Kidney (tissue), 13 donors: ENCODE measurements at regions not wholly inside any gene's neighbourhood (a gene's known extent, or its start where the extent isn't known, plus 50 kb on each side); places are given as distances from the start of the nearest gene placed in this dataset.
A peak's percentile ranks its signal among the peaks of the same experiment; 100 is the strongest.

ENCODE experiments used
- DNase-seq, 5 donors: peaks; one replicate each; pipeline ENCODE4 v3.0.0-alpha.2; 2013 to 2020
- FAIRE-seq: peaks from 2 replicates; lab custom pipeline; 2012; peaks lifted over from hg19 to GRCh38; lab: Jason Lieb, UNC
- H3K27ac ChIP-seq, 2 donors: one replicate each; pipeline ENCODE4 v1.7.0; 2013; ENCODE audit warnings: low read depth in 2 of 2, low read length in 2 of 2, inconsistent platforms in 1 of 2
- H3K27me3 ChIP-seq: one replicate; pipeline ENCODE4 v1.7.1; 2013; ENCODE audit warnings: low read length, inconsistent platforms; ENCODE audit not compliant: control insufficient read depth, insufficient read depth
- H3K36me3 ChIP-seq, 3 donors: one replicate each; pipeline versions ENCODE4 v1.7.0 to v1.7.1; 2013; ENCODE audit warnings: low read length in 3 of 3, control low read depth in 1 of 3, inconsistent platforms in 1 of 3; ENCODE audit not compliant: insufficient read depth in 3 of 3, control insufficient read depth in 2 of 3
- H3K4me1 ChIP-seq, 3 donors: one replicate each; pipeline versions ENCODE4 v1.7.0 to v1.7.1; 2013; ENCODE audit warnings: low read length in 3 of 3, inconsistent platforms in 1 of 3, low read depth in 1 of 3; ENCODE audit not compliant: control insufficient read depth in 2 of 3, insufficient read depth in 2 of 3
- H3K4me3 ChIP-seq, 3 donors: one replicate each; pipeline versions ENCODE4 v1.7.0 to v1.8.1; 2013; ENCODE audit warnings: low read length in 3 of 3, control low read depth in 1 of 3, inconsistent platforms in 1 of 3
- H3K9ac ChIP-seq, 3 donors: one replicate each; pipeline versions ENCODE4 v1.7.0 to v1.7.1; 2013; ENCODE audit warnings: low read length in 3 of 3, control low read depth in 1 of 3, inconsistent platforms in 1 of 3
- H3K9me3 ChIP-seq, 3 donors: one replicate each; pipeline versions ENCODE4 v1.7.0 to v1.7.1; 2013; ENCODE audit warnings: low read length in 3 of 3, control low read depth in 1 of 3, inconsistent platforms in 1 of 3; ENCODE audit not compliant: control insufficient read depth in 2 of 3, insufficient read depth in 1 of 3
- intact Hi-C: fragments of 100-400 bp; cut with DNase I; formaldehyde crosslinking; loops from one replicate; pipeline ENCODE4 v1.11.1; 2022
- TF ChIP-seq, protein P1 (sequence below): IDR thresholded peaks from 3 replicates; pipeline ENCODE4 v1.5.1; 2012; ENCODE audit warnings: mild to moderate bottlenecking, moderate library complexity, borderline replicate concordance; ENCODE audit not compliant: insufficient read depth; ENCODE audit errors: extremely low read depth
- donor health status: control.
- donor health status: control.
- donor health status: control.
- donor health status: control.
- donor health status: control.
- donor health status: DM: yes; HTN: yes; CAD: no.
- donor health status: Normal renal cell carcinoma (clear cell type).

DNA sequence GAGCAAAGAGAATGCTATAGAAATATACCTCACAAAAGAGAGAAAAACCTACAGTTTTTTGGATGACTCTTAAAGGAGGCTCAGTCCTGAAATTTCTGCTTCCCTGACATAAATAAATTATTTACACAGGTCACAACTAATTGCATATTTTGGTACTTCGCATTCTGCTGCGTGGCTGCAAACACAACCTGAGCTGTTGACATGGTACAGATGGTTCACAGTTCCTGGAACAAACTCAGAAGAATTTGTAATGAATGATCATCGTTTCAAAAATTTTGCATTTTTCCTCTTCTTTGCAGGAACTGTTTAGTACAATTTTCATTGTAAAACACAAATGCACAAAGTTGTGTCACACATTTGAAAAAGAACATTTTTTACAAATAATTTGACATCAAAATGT lies 313.7 kb upstream of the SYT1 start:
- TF ChIP-seq, protein P1, sequence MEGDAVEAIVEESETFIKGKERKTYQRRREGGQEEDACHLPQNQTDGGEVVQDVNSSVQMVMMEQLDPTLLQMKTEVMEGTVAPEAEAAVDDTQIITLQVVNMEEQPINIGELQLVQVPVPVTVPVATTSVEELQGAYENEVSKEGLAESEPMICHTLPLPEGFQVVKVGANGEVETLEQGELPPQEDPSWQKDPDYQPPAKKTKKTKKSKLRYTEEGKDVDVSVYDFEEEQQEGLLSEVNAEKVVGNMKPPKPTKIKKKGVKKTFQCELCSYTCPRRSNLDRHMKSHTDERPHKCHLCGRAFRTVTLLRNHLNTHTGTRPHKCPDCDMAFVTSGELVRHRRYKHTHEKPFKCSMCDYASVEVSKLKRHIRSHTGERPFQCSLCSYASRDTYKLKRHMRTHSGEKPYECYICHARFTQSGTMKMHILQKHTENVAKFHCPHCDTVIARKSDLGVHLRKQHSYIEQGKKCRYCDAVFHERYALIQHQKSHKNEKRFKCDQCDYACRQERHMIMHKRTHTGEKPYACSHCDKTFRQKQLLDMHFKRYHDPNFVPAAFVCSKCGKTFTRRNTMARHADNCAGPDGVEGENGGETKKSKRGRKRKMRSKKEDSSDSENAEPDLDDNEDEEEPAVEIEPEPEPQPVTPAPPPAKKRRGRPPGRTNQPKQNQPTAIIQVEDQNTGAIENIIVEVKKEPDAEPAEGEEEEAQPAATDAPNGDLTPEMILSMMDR, result no peak
- intact Hi-C loops, result no loop called here

DNA sequence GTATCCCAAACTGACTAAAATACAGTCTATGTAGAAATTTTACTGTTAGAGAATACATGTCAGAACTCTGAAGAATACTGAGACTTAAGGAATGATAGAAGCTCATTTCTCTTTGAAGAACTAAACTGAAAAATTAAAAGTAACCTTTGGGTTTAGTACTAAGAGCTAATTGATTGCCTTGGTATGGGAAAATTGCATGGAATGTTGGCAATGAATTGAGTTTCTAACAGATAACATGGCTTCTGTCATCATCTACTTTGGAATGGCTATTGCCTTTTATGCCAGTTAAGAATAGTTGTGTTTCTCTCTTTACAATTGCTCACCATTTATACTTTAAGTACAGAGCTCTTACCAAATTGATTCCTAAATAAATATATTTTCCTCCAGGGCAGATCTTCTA lies 308.8 kb upstream of the SYT1 start:
- Histone ChIP-seq H3K4me3 (no peak overlapping the region), H3K27ac (no peak overlapping the region), H3K36me3 (no peaks in the 10 kb centered on the region), H3K9me3 (no peaks in the 10 kb centered on the region), H3K4me1 (no peaks in the 10 kb centered on the region), H3K27me3 (no peaks in the 10 kb centered on the region), H3K9ac (no peak overlapping the region)
- TF ChIP-seq, protein P1, result no peak
- FAIRE-seq (no peak), DNase-seq (no peak)
- intact Hi-C loops, result no loop called here

More for the DNA sequence above, 313.7 kb upstream of the SYT1 start:
- FAIRE-seq (no peak), DNase-seq (no peak)
- H3K27me3 ChIP-seq, result no peaks in the 10 kb centered on the region
- H3K4me3 ChIP-seq, result no peak overlapping the region
- no peak overlapping the region for H3K27ac ChIP-seq
- H3K36me3 ChIP-seq, result no peaks in the 10 kb centered on the region
- no peaks in the 10 kb centered on the region for H3K9me3 ChIP-seq
- no peaks in the 10 kb centered on the region for H3K4me1 ChIP-seq
- H3K9ac ChIP-seq, result no peak overlapping the region

DNA sequence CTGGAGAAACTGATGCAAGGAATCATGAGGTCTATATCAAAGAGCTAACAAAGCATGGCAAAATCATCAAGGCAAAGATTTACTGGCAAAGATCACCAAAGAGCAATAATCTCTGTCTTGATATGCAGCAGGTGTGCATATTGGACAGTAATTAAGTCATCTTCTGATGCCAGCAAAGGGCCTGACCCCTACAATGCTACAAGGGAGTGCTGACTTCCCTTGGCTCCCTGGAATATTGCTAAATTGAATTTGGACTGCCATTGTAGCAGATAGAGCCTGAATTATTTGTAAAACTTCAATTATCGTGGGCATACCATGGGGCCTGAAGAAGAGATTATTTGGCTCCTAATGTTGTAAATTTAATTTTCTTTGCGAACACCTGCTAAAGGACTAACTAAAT lies 307.9 kb upstream of the SYT1 start:
- Histone ChIP-seq H3K4me3 (no peak overlapping the region), H3K4me1 (no peaks in the 10 kb centered on the region), H3K27me3 (no peaks in the 10 kb centered on the region), H3K9me3 (no peaks in the 10 kb centered on the region), H3K9ac (no peak overlapping the region), H3K36me3 (no peaks in the 10 kb centered on the region), H3K27ac (no peak overlapping the region)
- no peak for FAIRE-seq
- intact Hi-C loops, result no loop called here
- TF ChIP-seq, protein P1, result no peak
- no peak for DNase-seq

DNA sequence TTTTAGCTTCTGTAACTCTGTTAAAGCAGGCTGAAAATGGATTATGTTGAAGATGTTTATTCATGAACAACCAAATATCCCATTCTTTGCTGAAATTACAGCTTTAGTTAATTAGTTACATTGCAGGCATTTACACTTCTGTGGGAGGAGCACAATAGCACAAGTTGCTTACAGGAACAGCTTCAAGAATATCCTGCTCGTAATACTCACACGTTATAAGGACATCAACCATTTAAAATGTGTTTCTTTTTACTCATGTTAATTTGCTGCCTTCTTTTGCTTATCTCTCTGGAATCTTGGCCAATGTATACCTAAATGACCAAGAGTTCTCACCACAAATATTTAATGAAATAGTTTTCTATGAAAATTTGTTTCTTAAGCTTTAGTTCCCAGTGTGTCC lies 305.2 kb upstream of the SYT1 start:
- TF ChIP-seq, protein P1, result no peak
- no peak for FAIRE-seq
- intact Hi-C loops, result no loop called here

More for the DNA sequence above, 305.2 kb upstream of the SYT1 start:
- no peaks in the 10 kb centered on the region for H3K27me3 ChIP-seq
- H3K9ac ChIP-seq, result no peak overlapping the region
- no peaks in the 10 kb centered on the region for H3K36me3 ChIP-seq
- DNase-seq, result no peak
- H3K4me1 ChIP-seq, result no peaks in the 10 kb centered on the region
- peak overlapping the region in 1 of 3 donors; percentile 36 for H3K4me3 ChIP-seq
- no peaks in the 10 kb centered on the region for H3K9me3 ChIP-seq
- no peak overlapping the region for H3K27ac ChIP-seq
